ENCODE measurements at regions not wholly inside any gene's neighbourhood (a gene's known extent, or its start where the extent isn't known, plus 50 kb on each side); places are given as distances from the start of the nearest gene placed in this dataset.

DNA sequence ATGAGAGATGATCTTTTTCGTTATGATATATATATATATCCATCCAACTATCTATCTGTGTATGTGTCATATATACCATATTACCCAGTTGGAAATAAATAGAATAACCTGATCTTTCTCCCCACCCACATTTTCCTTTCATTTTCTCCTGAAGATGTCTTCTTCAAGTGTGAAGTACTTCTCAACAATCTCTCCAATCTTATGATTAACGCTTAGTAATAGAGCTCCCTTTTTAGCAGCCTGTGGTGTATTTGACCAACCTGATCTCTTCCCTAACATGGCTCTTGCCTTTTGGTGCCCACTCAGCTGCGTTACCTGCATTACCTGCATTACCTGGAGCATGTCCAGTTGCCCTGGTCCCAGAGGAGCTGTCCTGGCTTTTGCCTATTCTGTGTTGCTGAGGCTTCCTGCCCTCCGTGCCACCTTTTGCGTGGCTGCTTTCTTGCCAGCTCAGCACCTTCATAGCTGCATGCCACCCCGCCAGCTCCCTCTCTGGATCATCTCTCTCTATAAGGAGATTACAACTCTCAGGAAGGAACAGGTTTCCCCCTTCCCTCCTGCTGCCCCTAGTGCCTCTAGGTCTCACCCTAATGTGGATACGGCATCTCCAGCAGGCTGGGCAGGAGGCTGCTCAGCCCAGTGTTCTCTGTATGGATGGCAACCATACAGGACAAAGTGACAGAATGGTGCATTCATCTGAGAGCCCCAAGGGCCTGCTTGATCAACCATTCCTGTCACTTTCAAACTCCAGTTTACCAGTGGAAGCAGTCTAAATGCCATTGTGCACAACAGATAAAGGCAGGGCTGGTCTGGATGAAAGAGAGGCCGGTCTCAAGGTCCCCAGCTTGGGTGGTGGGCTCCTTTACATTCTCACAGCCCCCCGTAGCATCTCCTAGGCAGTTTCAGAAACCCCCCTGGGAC lies 126.7 kb downstream of the GADD45G start:
- H3K27ac ChIP-seq (ENCODE audit: low read length): no peak overlapping the region
- no CpG with 5 or more reads among the region's 9 CpGs for WGBS (ENCODE audit: insufficient coverage, insufficient read length)
- no peaks in the 10 kb centered on the region for H3K9me3 ChIP-seq (ENCODE audit: control insufficient read depth, insufficient read depth, low read length)
- 0 out of 2 replicates have a peak, but pooled peaks cover 2% of the 10 kb centered on the region for H3K4me1 ChIP-seq (ENCODE audit: control insufficient read depth, insufficient read depth, low read length)
- no peak for DNase-seq (ENCODE audit: low read depth, low spot score)
- H3K27me3 ChIP-seq (ENCODE audit: control insufficient read depth, insufficient read depth, low read length): no peaks in the 10 kb centered on the region
- no peak overlapping the region for H3K4me3 ChIP-seq (ENCODE audit: low read length)
- peaks cover 2% of the 10 kb centered on the region; the same call in 1 of the 2 replicates for H3K36me3 ChIP-seq (ENCODE audit: control insufficient read depth, insufficient read depth, low read length)

DNA sequence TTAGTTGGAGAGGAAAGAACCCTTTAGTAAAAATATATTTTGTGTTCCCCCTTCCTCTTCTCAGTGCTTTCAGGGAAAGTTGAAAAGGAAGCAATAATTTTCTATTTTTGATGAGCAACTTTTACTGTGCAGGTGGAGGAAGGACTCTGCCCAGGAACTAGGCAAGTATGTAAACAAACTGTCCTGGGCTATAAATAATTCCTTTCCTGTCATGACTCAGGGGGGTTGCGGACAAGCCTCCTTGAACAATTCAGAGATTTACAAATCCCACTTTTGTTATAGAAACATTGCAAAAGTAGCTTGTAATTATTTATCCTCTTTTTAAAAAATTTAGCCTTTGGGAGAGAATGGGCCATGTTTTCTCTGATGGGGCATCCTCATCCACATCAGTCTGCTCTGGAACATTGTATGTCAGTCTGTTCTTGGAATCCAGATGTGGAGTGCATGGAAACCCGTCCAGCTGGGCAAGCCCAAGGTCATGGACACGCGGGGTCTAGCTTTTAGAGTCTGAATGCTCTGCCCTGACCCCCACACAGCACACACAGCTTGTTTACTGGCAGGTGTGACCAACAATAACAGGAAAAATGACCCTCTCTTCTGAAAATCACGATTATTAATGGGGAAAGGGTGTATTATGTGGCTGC lies 127.6 kb downstream of the GADD45G start:
- H3K27me3 ChIP-seq (ENCODE audit: control insufficient read depth, insufficient read depth, low read length): no peaks in the 10 kb centered on the region
- H3K9me3 ChIP-seq (ENCODE audit: control insufficient read depth, insufficient read depth, low read length): no peaks in the 10 kb centered on the region
- peaks cover 2% of the 10 kb centered on the region; the same call in 1 of the 2 replicates for H3K4me1 ChIP-seq (ENCODE audit: control insufficient read depth, insufficient read depth, low read length)
- DNase-seq (ENCODE audit: low read depth, low spot score): no peak
- H3K36me3 ChIP-seq (ENCODE audit: control insufficient read depth, insufficient read depth, low read length): peaks cover 2% of the 10 kb centered on the region; the same call in 1 of the 2 replicates
- H3K4me3 ChIP-seq (ENCODE audit: low read length): no peak overlapping the region
- no CpG with 5 or more reads among the region's 5 CpGs for WGBS (ENCODE audit: insufficient coverage, insufficient read length)
- no peak overlapping the region for H3K27ac ChIP-seq (ENCODE audit: low read length)

- Histone ChIP-seq H3K9me3 (ENCODE audit: control insufficient read depth, insufficient read depth, low read length) (no peaks in the 10 kb centered on the region), H3K4me3 (ENCODE audit: low read length) (no peak overlapping the region), H3K27me3 (ENCODE audit: control insufficient read depth, insufficient read depth, low read length) (no peaks in the 10 kb centered on the region), H3K4me1 (ENCODE audit: control insufficient read depth, insufficient read depth, low read length) (peaks cover 2% of the 10 kb centered on the region; the same call in 1 of the 2 replicates), H3K27ac (ENCODE audit: low read length) (no peak overlapping the region), H3K36me3 (ENCODE audit: control insufficient read depth, insufficient read depth, low read length) (peaks cover 2% of the 10 kb centered on the region; the same call in 1 of the 2 replicates)
- DNase-seq (ENCODE audit: low read depth, low spot score): no peak
- no CpG with 5 or more reads among the region's 2 CpGs for WGBS (ENCODE audit: insufficient coverage, insufficient read length)
Measured at GRCh38 chr9:89732939-89733324, 128.1 kb downstream of the GADD45G start.

DNA sequence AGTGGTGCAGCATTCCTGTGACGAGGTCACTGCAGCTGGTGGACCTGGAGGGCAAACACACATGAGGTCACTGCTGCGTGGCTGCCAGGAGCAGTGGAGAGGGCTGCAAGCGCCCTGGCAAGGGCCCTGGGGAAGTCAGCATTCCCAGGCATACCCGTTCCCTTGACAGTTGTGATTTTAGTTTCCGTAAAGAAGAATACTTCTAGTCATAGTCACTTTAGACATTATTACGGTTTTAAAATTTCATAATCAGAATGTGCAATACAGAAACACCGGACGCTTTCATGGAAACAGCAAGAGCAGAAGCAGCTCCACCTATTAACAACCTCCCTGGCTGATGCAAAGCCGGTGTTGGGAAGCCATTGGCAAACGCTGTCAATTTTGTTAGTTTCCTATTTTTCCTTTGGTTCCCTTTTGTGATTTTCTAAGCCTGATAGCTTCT lies 129.8 kb downstream of the GADD45G start:
- Histone ChIP-seq H3K27me3 (ENCODE audit: control insufficient read depth, insufficient read depth, low read length) (no peaks in the 10 kb centered on the region), H3K36me3 (ENCODE audit: control insufficient read depth, insufficient read depth, low read length) (peaks cover 2% of the 10 kb centered on the region; the same call in 1 of the 2 replicates), H3K9me3 (ENCODE audit: control insufficient read depth, insufficient read depth, low read length) (no peaks in the 10 kb centered on the region), H3K4me3 (ENCODE audit: low read length) (no peak overlapping the region), H3K27ac (ENCODE audit: low read length) (no peak overlapping the region), H3K4me1 (ENCODE audit: control insufficient read depth, insufficient read depth, low read length) (peaks cover 2% of the 10 kb centered on the region; the same call in 1 of the 2 replicates)
- no peak for DNase-seq (ENCODE audit: low read depth, low spot score)
- no CpG with 5 or more reads among the region's 10 CpGs for WGBS (ENCODE audit: insufficient coverage, insufficient read length)

DNA sequence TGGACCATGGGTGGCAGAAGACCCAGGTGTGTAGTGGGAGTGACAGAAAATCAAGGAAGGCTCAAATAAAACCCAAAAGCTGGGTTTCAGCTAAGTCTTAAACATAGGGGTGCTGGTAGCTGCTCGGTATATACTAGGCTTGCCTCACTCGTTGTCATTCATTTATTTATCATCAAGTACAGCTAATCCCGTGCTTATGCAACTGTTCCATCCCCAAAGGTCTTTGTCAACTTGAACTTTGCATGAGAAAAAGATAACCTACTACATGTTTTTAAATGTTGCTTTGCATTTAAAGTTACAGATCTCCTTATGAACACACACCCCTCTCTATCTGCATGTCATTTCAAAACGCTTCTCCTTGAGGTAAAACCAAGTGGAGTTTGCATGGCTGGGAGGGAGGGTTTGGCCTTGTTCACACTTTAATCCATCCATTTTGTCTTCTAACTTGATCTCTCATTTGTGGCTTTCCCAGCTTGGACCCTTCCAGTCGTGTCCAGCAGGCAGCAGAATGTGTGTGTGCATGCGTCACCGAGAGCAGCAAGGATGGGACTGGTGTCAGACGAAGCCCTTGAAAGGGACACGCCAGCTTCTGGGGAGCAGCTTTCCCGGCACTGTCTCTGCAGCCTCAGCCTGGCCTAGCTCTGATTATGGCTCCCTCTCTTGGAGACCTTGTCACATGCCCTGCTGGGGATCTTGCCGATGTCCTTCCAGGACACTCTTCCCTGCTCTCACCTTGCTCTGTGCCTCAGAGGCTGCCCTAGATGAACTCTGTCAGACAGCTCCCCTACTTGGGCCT lies 133.5 kb downstream of the GADD45G start:
- Histone ChIP-seq H3K4me1 (ENCODE audit: control insufficient read depth, insufficient read depth, low read length) (no peaks in the 10 kb centered on the region; the same call in 1 of the 2 replicates), H3K27me3 (ENCODE audit: control insufficient read depth, insufficient read depth, low read length) (no peaks in the 10 kb centered on the region), H3K4me3 (ENCODE audit: low read length) (no peak overlapping the region), H3K27ac (ENCODE audit: low read length) (no peak overlapping the region), H3K36me3 (ENCODE audit: control insufficient read depth, insufficient read depth, low read length) (no peaks in the 10 kb centered on the region; the same call in 1 of the 2 replicates), H3K9me3 (ENCODE audit: control insufficient read depth, insufficient read depth, low read length) (no peaks in the 10 kb centered on the region)
- no CpG with 5 or more reads among the region's 11 CpGs for WGBS (ENCODE audit: insufficient coverage, insufficient read length)
- DNase-seq (ENCODE audit: low read depth, low spot score): no peak

- no peak overlapping the region for H3K4me3 ChIP-seq (ENCODE audit: low read length)
- H3K9me3 ChIP-seq (ENCODE audit: control insufficient read depth, insufficient read depth, low read length): no peaks in the 10 kb centered on the region
- no peaks in the 10 kb centered on the region; the same call in 1 of the 2 replicates for H3K36me3 ChIP-seq (ENCODE audit: control insufficient read depth, insufficient read depth, low read length)
- H3K27me3 ChIP-seq (ENCODE audit: control insufficient read depth, insufficient read depth, low read length): no peaks in the 10 kb centered on the region
- H3K4me1 ChIP-seq (ENCODE audit: control insufficient read depth, insufficient read depth, low read length): peaks cover 2% of the 10 kb centered on the region
- no peak overlapping the region for H3K27ac ChIP-seq (ENCODE audit: low read length)
- DNase-seq (ENCODE audit: low read depth, low spot score): no peak
- WGBS (ENCODE audit: insufficient coverage, insufficient read length): no CpG with 5 or more reads among the region's 4 CpGs
Measured at GRCh38 chr9:89739511-89739910, 134.7 kb downstream of the GADD45G start.

GRCh38 chr9:89739916-89740315 lies 135.1 kb downstream of the GADD45G start:
- WGBS (ENCODE audit: insufficient coverage, insufficient read length): no CpG with 5 or more reads among the region's 9 CpGs
- no peak overlapping the region for H3K4me3 ChIP-seq (ENCODE audit: low read length)

GRCh38 chr9:89740722-89741121 lies 135.9 kb downstream of the GADD45G start:
- Histone ChIP-seq H3K27ac (ENCODE audit: low read length) (no peak overlapping the region), H3K4me3 (ENCODE audit: low read length) (no peak overlapping the region), H3K4me1 (ENCODE audit: control insufficient read depth, insufficient read depth, low read length) (peaks cover 2% of the 10 kb centered on the region), H3K27me3 (ENCODE audit: control insufficient read depth, insufficient read depth, low read length) (no peaks in the 10 kb centered on the region), H3K36me3 (ENCODE audit: control insufficient read depth, insufficient read depth, low read length) (no peaks in the 10 kb centered on the region; the same call in 1 of the 2 replicates), H3K9me3 (ENCODE audit: control insufficient read depth, insufficient read depth, low read length) (no peaks in the 10 kb centered on the region)
- no peak for DNase-seq (ENCODE audit: low read depth, low spot score)
- WGBS (ENCODE audit: insufficient coverage, insufficient read length): no CpG with 5 or more reads among the region's 8 CpGs

More at GRCh38 chr9:89739916-89740315, 135.1 kb downstream of the GADD45G start:
- DNase-seq (ENCODE audit: low read depth, low spot score): no peak
- H3K4me1 ChIP-seq (ENCODE audit: control insufficient read depth, insufficient read depth, low read length): peaks cover 2% of the 10 kb centered on the region
- H3K36me3 ChIP-seq (ENCODE audit: control insufficient read depth, insufficient read depth, low read length): no peaks in the 10 kb centered on the region; the same call in 1 of the 2 replicates
- no peak overlapping the region for H3K27ac ChIP-seq (ENCODE audit: low read length)
- no peaks in the 10 kb centered on the region for H3K9me3 ChIP-seq (ENCODE audit: control insufficient read depth, insufficient read depth, low read length)
- no peaks in the 10 kb centered on the region for H3K27me3 ChIP-seq (ENCODE audit: control insufficient read depth, insufficient read depth, low read length)

DNA sequence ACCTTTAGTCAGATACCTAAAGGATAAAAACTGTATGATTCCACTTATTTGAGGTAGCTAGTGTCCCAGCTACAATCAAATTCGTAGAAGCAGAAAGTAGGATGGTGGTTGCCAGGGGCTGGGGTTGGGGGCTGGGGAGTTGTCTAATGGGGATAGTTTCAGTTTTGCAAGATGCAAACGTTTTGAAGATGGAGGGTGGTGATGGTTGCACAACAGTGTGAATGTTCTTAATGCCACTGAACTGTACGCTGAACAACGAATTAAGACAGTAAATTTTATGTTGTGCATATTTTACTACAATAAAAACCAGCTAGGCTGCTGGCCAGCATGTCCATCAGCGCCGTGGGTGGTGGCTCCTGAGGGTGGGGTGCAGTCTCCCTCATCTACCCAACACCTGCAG lies 137.8 kb downstream of the GADD45G start:
- no peak for DNase-seq (ENCODE audit: low read depth, low spot score)
- Histone ChIP-seq H3K9me3 (ENCODE audit: control insufficient read depth, insufficient read depth, low read length) (no peaks in the 10 kb centered on the region), H3K27me3 (ENCODE audit: control insufficient read depth, insufficient read depth, low read length) (no peaks in the 10 kb centered on the region), H3K4me1 (ENCODE audit: control insufficient read depth, insufficient read depth, low read length) (peaks cover 2% of the 10 kb centered on the region; the same call in 1 of the 2 replicates), H3K4me3 (ENCODE audit: low read length) (no peak overlapping the region), H3K27ac (ENCODE audit: low read length) (no peak overlapping the region), H3K36me3 (ENCODE audit: control insufficient read depth, insufficient read depth, low read length) (no peaks in the 10 kb centered on the region)
- no CpG with 5 or more reads among the region's 6 CpGs for WGBS (ENCODE audit: insufficient coverage, insufficient read length)

GRCh38 chr9:89743216-89743572 lies 138.4 kb downstream of the GADD45G start:
- peaks cover 2% of the 10 kb centered on the region; the same call in 1 of the 2 replicates for H3K4me1 ChIP-seq (ENCODE audit: control insufficient read depth, insufficient read depth, low read length)
- no peak overlapping the region for H3K4me3 ChIP-seq (ENCODE audit: low read length)
- H3K9me3 ChIP-seq (ENCODE audit: control insufficient read depth, insufficient read depth, low read length): no peaks in the 10 kb centered on the region
- H3K27ac ChIP-seq (ENCODE audit: low read length): no peak overlapping the region
- no peaks in the 10 kb centered on the region for H3K27me3 ChIP-seq (ENCODE audit: control insufficient read depth, insufficient read depth, low read length)
- no peaks in the 10 kb centered on the region for H3K36me3 ChIP-seq (ENCODE audit: control insufficient read depth, insufficient read depth, low read length)
- no peak for DNase-seq (ENCODE audit: low read depth, low spot score)
- WGBS (ENCODE audit: insufficient coverage, insufficient read length): no CpG with 5 or more reads among the region's 5 CpGs
